GM08714 (cell line): ENCODE measurements at regions not wholly inside any gene's neighbourhood (a gene's known extent, or its start where the extent isn't known, plus 50 kb on each side); places are given as distances from the start of the nearest gene placed in this dataset.

Experiments
- H3K4me3 ChIP-seq: fragments of 200-500 bp; sonication (Bioruptor generic); 2 replicates; pipeline ENCODE4 v1.5.1; 2014; ENCODE audit warnings: mild to moderate bottlenecking, low read length, inconsistent platforms
- ZNF274 ChIP-seq: IDR thresholded peaks from 2 replicates; pipeline ENCODE4 v1.6.1; 2012; ENCODE audit warnings: mild to moderate bottlenecking, low read depth, low read length

GRCh38 chr4:130210864-130211263 is 1114.9 kb downstream of the C4orf33 start:
- TF ChIP-seq ZNF274: no peak
- H3K4me3 ChIP-seq: no peak overlapping the region

- TF ChIP-seq ZNF274: no peak
- H3K4me3 ChIP-seq: no peak overlapping the region
These were observed 1118.3 kb downstream of the C4orf33 start for GRCh38 chr4:130214268-130214667.

- no peak overlapping the region for H3K4me3 ChIP-seq
- TF ChIP-seq ZNF274: no peak
These were observed 1137.6 kb downstream of the C4orf33 start for GRCh38 chr4:130233377-130234047.

GRCh38 chr4:130238121-130238520 is 1142.2 kb downstream of the C4orf33 start:
- H3K4me3 ChIP-seq: no peak overlapping the region
- TF ChIP-seq ZNF274: no peak

GRCh38 chr4:130249002-130249401 is 1153.0 kb downstream of the C4orf33 start:
- no peak overlapping the region for H3K4me3 ChIP-seq
- no peak for TF ChIP-seq ZNF274

GRCh38 chr4:130257271-130257670 is 1161.3 kb downstream of the C4orf33 start:
- no peak for TF ChIP-seq ZNF274
- no peak overlapping the region for H3K4me3 ChIP-seq

- no peak overlapping the region for H3K4me3 ChIP-seq
- TF ChIP-seq ZNF274: no peak
These were observed 1170.9 kb downstream of the C4orf33 start for GRCh38 chr4:130266814-130267213.

- no peak for TF ChIP-seq ZNF274
- no peak overlapping the region for H3K4me3 ChIP-seq
These were observed 1192.6 kb downstream of the C4orf33 start for GRCh38 chr4:130288576-130288975.

- no peak overlapping the region for H3K4me3 ChIP-seq
- no peak for TF ChIP-seq ZNF274
These were observed 1197.7 kb downstream of the C4orf33 start for GRCh38 chr4:130293692-130294091.

GRCh38 chr4:130296448-130296847 is 1200.5 kb downstream of the C4orf33 start:
- no peak overlapping the region for H3K4me3 ChIP-seq
- TF ChIP-seq ZNF274: no peak

- H3K4me3 ChIP-seq: no peak overlapping the region
- TF ChIP-seq ZNF274: no peak
These were observed 1210.6 kb downstream of the C4orf33 start for GRCh38 chr4:130306566-130306965.

GRCh38 chr4:130309221-130309620 is 1213.3 kb downstream of the C4orf33 start:
- TF ChIP-seq ZNF274: no peak
- H3K4me3 ChIP-seq: no peak overlapping the region

GRCh38 chr4:130322439-130322838 is 1226.5 kb downstream of the C4orf33 start:
- no peak for TF ChIP-seq ZNF274
- no peak overlapping the region for H3K4me3 ChIP-seq

- no peak overlapping the region for H3K4me3 ChIP-seq
- TF ChIP-seq ZNF274: no peak
These were observed 1233.1 kb downstream of the C4orf33 start for GRCh38 chr4:130329036-130329435.

- TF ChIP-seq ZNF274: no peak
- no peak overlapping the region for H3K4me3 ChIP-seq
These were observed 1237.3 kb downstream of the C4orf33 start for GRCh38 chr4:130333241-130333759.
